ENCODE measurements at regions not wholly inside any gene's neighbourhood (a gene's known extent, or its start where the extent isn't known, plus 50 kb on each side); places are given as distances from the start of the nearest gene placed in this dataset.

DNA sequence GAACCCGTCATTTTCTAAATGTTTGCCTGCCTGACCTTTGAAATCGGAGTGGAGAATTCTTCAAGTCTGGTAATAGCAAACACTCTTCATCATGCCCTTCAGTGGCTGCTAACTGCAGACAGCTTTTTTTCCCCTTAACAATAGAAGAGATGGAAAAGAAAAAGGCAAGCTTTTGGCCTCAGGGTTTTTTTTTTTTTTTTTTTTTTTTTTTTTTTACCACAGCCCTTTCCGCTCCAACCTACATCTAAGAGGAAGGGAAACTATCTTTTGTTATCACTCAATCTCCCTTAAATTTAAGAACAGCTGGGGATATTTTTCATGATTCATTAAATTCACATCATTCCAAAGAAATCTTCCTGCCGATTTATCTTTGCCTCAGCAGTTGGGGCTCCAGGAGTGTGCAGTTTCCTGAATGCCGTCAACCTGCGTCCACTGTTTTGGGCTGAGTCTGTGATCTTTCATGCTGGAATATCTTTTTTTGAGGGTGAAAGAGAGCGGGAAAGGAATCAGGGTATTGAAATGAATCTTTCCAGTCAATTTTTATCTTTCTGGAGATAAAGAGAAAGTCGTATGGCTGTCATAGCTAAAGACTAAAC lies 144.5 kb upstream of the SMYD2 start:
- no peak for TF ChIP-seq POLR2A (IDR thresholded peaks at IDR 0.05)
- TF ChIP-seq, protein P1, sequence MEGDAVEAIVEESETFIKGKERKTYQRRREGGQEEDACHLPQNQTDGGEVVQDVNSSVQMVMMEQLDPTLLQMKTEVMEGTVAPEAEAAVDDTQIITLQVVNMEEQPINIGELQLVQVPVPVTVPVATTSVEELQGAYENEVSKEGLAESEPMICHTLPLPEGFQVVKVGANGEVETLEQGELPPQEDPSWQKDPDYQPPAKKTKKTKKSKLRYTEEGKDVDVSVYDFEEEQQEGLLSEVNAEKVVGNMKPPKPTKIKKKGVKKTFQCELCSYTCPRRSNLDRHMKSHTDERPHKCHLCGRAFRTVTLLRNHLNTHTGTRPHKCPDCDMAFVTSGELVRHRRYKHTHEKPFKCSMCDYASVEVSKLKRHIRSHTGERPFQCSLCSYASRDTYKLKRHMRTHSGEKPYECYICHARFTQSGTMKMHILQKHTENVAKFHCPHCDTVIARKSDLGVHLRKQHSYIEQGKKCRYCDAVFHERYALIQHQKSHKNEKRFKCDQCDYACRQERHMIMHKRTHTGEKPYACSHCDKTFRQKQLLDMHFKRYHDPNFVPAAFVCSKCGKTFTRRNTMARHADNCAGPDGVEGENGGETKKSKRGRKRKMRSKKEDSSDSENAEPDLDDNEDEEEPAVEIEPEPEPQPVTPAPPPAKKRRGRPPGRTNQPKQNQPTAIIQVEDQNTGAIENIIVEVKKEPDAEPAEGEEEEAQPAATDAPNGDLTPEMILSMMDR (IDR thresholded peaks at IDR 0.05) = no peak

All from esophagus squamous epithelium (tissue), 4 donors.